H9 (cell line): ENCODE measurements at regions not wholly inside any gene's neighbourhood (a gene's known extent, or its start where the extent isn't known, plus 50 kb on each side); places are given as distances from the start of the nearest gene placed in this dataset.

Source experiments
- DNase-seq: peaks from one replicate; pipeline ENCODE4 v3.0.0-alpha.2; 2017
- H2AFZ ChIP-seq: one replicate; pipeline ENCODE4 v1.6.1; 2013; ENCODE audit warnings: mild to moderate bottlenecking, low read length, control low read depth, moderate library complexity
- H2AK5ac ChIP-seq: 2 replicates; pipeline ENCODE4 v1.6.1; 2013; ENCODE audit warnings: low read length, control low read depth, mixed read lengths; ENCODE audit not compliant: insufficient read length
- H2BK120ac ChIP-seq: one replicate; pipeline ENCODE4 v1.6.1; 2013; ENCODE audit warnings: low read depth, mild to moderate bottlenecking, low read length, control low read depth, inconsistent platforms; ENCODE audit not compliant: poor library complexity, severe bottlenecking
- H2BK12ac ChIP-seq: 2 replicates; pipeline ENCODE4 v1.6.1; 2013; ENCODE audit warnings: low read length, control low read depth, mixed read lengths, low read depth; ENCODE audit not compliant: insufficient read length
- H2BK15ac ChIP-seq: 2 replicates; pipeline ENCODE4 v1.6.1; 2013; ENCODE audit warnings: low read depth, low read length, control low read depth
- H2BK20ac ChIP-seq: one replicate; pipeline ENCODE4 v1.6.1; 2013; ENCODE audit warnings: low read depth, mild to moderate bottlenecking, low read length, control low read depth, inconsistent platforms; ENCODE audit not compliant: poor library complexity, severe bottlenecking
- H2BK5ac ChIP-seq: 2 replicates; pipeline ENCODE4 v1.6.1; 2013; ENCODE audit warnings: low read length, control low read depth, mixed read lengths; ENCODE audit not compliant: insufficient read length
- H3K14ac ChIP-seq: 2 replicates; pipeline ENCODE4 v1.6.1; 2013; ENCODE audit warnings: low read length, control low read depth; ENCODE audit not compliant: insufficient read depth
- H3K18ac ChIP-seq: 2 replicates; pipeline ENCODE4 v1.6.1; 2013; ENCODE audit warnings: low read depth, mild to moderate bottlenecking, mixed read lengths, low read length, control low read depth; ENCODE audit not compliant: insufficient read length
- H3K23ac ChIP-seq: 2 replicates; pipeline ENCODE4 v1.6.1; 2013; ENCODE audit warnings: low read length, control low read depth, mixed read lengths, low read depth; ENCODE audit not compliant: insufficient read length
- H3K23me2 ChIP-seq: 2 replicates; pipeline ENCODE4 v1.6.1; 2013; ENCODE audit warnings: low read depth, mild to moderate bottlenecking, mixed read lengths, low read length, control low read depth; ENCODE audit not compliant: insufficient read length, poor library complexity, severe bottlenecking
- H3K27ac ChIP-seq: 2 replicates; pipeline ENCODE4 v1.5.1; 2013; ENCODE audit warnings: low read length, control low read depth, mixed read lengths, low read depth; ENCODE audit not compliant: insufficient read length
- H3K27me3 ChIP-seq: 2 replicates; pipeline ENCODE4 v1.6.1; 2013; ENCODE audit warnings: low read length, control low read depth, inconsistent platforms; ENCODE audit not compliant: insufficient read depth
- H3K4ac ChIP-seq: 2 replicates; pipeline ENCODE4 v1.6.1; 2013; ENCODE audit warnings: low read depth, mild to moderate bottlenecking, control low read depth, inconsistent platforms, low read length, moderate library complexity
- H3K4me1 ChIP-seq: 2 replicates; pipeline ENCODE4 v1.6.1; 2013; ENCODE audit warnings: low read length, control low read depth, inconsistent platforms; ENCODE audit not compliant: insufficient read depth
- H3K4me2 ChIP-seq: 2 replicates; pipeline ENCODE4 v1.6.1; 2013; ENCODE audit warnings: low read length, control low read depth, mixed read lengths; ENCODE audit not compliant: insufficient read length, insufficient read depth
- H3K56ac ChIP-seq: 2 replicates; pipeline ENCODE4 v1.6.1; 2013; ENCODE audit warnings: low read depth, mild to moderate bottlenecking, mixed read lengths, low read length, control low read depth; ENCODE audit not compliant: insufficient read length
- H3K79me1 ChIP-seq: 2 replicates; pipeline ENCODE4 v1.6.1; 2013; ENCODE audit warnings: low read depth, mild to moderate bottlenecking, moderate library complexity, low read length, control low read depth, inconsistent platforms; ENCODE audit not compliant: insufficient read depth, poor library complexity, severe bottlenecking
- H3K79me2 ChIP-seq: 2 replicates; pipeline ENCODE4 v1.6.1; 2013; ENCODE audit warnings: low read length, control low read depth, inconsistent platforms; ENCODE audit not compliant: insufficient read depth
- H3K9ac ChIP-seq: 2 replicates; pipeline ENCODE4 v1.6.1; 2013; ENCODE audit warnings: low read length, control low read depth, mixed read lengths; ENCODE audit not compliant: insufficient read length; ENCODE audit errors: extremely low read depth
- H3K9me3 ChIP-seq: one replicate; pipeline ENCODE4 v1.6.1; 2013; ENCODE audit warnings: low read depth, low read length, inconsistent platforms; ENCODE audit not compliant: control insufficient read depth
- H3T11ph ChIP-seq: one replicate; pipeline ENCODE4 v1.6.1; 2013; ENCODE audit warnings: mild to moderate bottlenecking, low read length, control low read depth, inconsistent platforms
- H4K20me1 ChIP-seq: one replicate; pipeline ENCODE4 v1.6.1; 2013; ENCODE audit not compliant: control insufficient read depth, insufficient read length, insufficient read depth
- H4K5ac ChIP-seq: 2 replicates; pipeline ENCODE4 v1.6.1; 2013; ENCODE audit warnings: low read depth, mild to moderate bottlenecking, mixed read lengths, low read length, control low read depth; ENCODE audit not compliant: insufficient read length
- H4K8ac ChIP-seq: replicated peaks from 2 replicates; pipeline ENCODE4 v1.6.1; 2013; ENCODE audit warnings: low read length, control low read depth, mixed read lengths, low read depth; ENCODE audit not compliant: insufficient read length
- H4K91ac ChIP-seq: 2 replicates; pipeline ENCODE4 v1.6.1; 2013; ENCODE audit warnings: low read depth, mild to moderate bottlenecking, moderate library complexity, mixed read lengths, low read length, control low read depth; ENCODE audit not compliant: insufficient read length
- H3K27ac Mint-ChIP-seq, 3 experiments: 2 replicates in 2 of 3; 3 replicates in 1 of 3; pipeline ENCODE4 v1.8.0; 2020 to 2021; ENCODE audit warnings: mixed read lengths in 3 of 3, mild to moderate bottlenecking in 1 of 3, moderate library complexity in 1 of 3
- H3K27me3 Mint-ChIP-seq: 2 replicates; pipeline ENCODE4 v1.8.0; 2021; ENCODE audit warnings: low read depth, mild to moderate bottlenecking, moderate library complexity, mixed read lengths
- H3K36me3 Mint-ChIP-seq, 3 experiments: 2 replicates in 2 of 3; 3 replicates in 1 of 3; pipeline ENCODE4 v1.8.0; 2020 to 2021; ENCODE audit warnings: low read depth in 3 of 3, mixed read lengths in 3 of 3; ENCODE audit not compliant: insufficient read depth in 1 of 3
- H3K4me1 Mint-ChIP-seq, 2 experiments: 2 replicates each; pipeline ENCODE4 v1.8.0; 2020; ENCODE audit warnings: mixed read lengths in 2 of 2
- H3K4me3 Mint-ChIP-seq, 2 experiments: 2 replicates in 1 of 2; 3 replicates in 1 of 2; pipeline ENCODE4 v1.8.0; 2020 to 2021; ENCODE audit warnings: mild to moderate bottlenecking in 2 of 2, mixed read lengths in 2 of 2, moderate library complexity in 1 of 2
- H3K9me3 Mint-ChIP-seq, 2 experiments: 2 replicates in 1 of 2; 3 replicates in 1 of 2; pipeline ENCODE4 v1.8.0; 2020; ENCODE audit warnings: mild to moderate bottlenecking in 2 of 2, mixed read lengths in 2 of 2, moderate library complexity in 1 of 2
- CTCF ChIP-seq: fragments of 200-600 bp; sonication (generic); conservative IDR thresholded peaks from 3 replicates; pipeline ENCODE4 v1.8.0; 2021; ENCODE audit warnings: antibody characterized with exemption, mild to moderate bottlenecking

GRCh38 chr7:84829719-84830118 lies 357.1 kb downstream of the SEMA3D start:
- no peak for DNase-seq
- no peaks in the 10 kb centered on the region for H3K4me1 Mint-ChIP-seq
- Histone ChIP-seq H3K27me3 (no peaks in the 10 kb centered on the region), H3K4me2 (no peak overlapping the region), H3K27ac (no peak overlapping the region), H4K8ac (no peak overlapping the region), H3K56ac (no peak overlapping the region), H3K18ac (no peak overlapping the region), H3T11ph (no peak overlapping the region), H2AFZ (no peak overlapping the region), H3K9me3 (no peaks in the 10 kb centered on the region), H3K79me2 (no peaks in the 10 kb centered on the region), H2BK20ac (no peak overlapping the region), H4K5ac (no peak overlapping the region), H4K20me1 (no peaks in the 10 kb centered on the region), H3K14ac (no peak overlapping the region), H2BK12ac (no peak overlapping the region), H3K23me2 (no peaks in the 10 kb centered on the region), H3K79me1 (no peaks in the 10 kb centered on the region), H4K91ac (no peak overlapping the region), H3K4me1 (no peaks in the 10 kb centered on the region), H2BK5ac (no peak overlapping the region), H3K23ac (no peak overlapping the region), H2AK5ac (no peak overlapping the region), H3K4ac (no peak overlapping the region), H3K9ac (no peak overlapping the region), H2BK15ac (no peak overlapping the region), H2BK120ac (no peak overlapping the region)
- H3K9me3 Mint-ChIP-seq, result no peaks in the 10 kb centered on the region
- H3K36me3 Mint-ChIP-seq, result no peaks in the 10 kb centered on the region
- H3K27me3 Mint-ChIP-seq, result no peaks in the 10 kb centered on the region
- no peak overlapping the region for H3K27ac Mint-ChIP-seq
- no peak for TF ChIP-seq CTCF
- no peak overlapping the region for H3K4me3 Mint-ChIP-seq
